GM23338 (cell line): ENCODE measurements at regions not wholly inside any gene's neighbourhood (a gene's known extent, or its start where the extent isn't known, plus 50 kb on each side); places are given as distances from the start of the nearest gene placed in this dataset.

ENCODE experiments used
- ATAC-seq: fragments of 200-7000 bp; cut with Tn5 transposase; 3 replicates; pipeline ENCODE4 v1.9.1; 2020
- DNase-seq: peaks from one replicate; pipeline ENCODE4 v3.0.0-alpha.2; 2015; ENCODE audit warnings: low spot score
- H2AFZ ChIP-seq: fragments of 200-600 bp; sonication (generic); 2 replicates; pipeline ENCODE4 v1.8.0; 2016; ENCODE audit warnings: antibody characterized with exemption, mild to moderate bottlenecking, moderate library complexity
- H3F3A ChIP-seq: fragments of 200-600 bp; sonication (generic); replicated peaks from 2 replicates; pipeline ENCODE4 v1.8.0; 2017; ENCODE audit warnings: antibody characterized with exemption, mixed run types, low read depth
- H3K27ac ChIP-seq: fragments of 200-600 bp; sonication (generic); 2 replicates; pipeline ENCODE4 v1.6.1; 2016; ENCODE audit warnings: low read depth
- H3K27me3 ChIP-seq: fragments of 200-600 bp; sonication (generic); 2 replicates; pipeline ENCODE4 v1.8.0; 2016; ENCODE audit warnings: mild to moderate bottlenecking, mixed run types, moderate library complexity; ENCODE audit not compliant: insufficient read depth
- H3K36me3 ChIP-seq: fragments of 200-600 bp; sonication (generic); 2 replicates; pipeline ENCODE4 v1.8.0; 2016; ENCODE audit warnings: mild to moderate bottlenecking; ENCODE audit not compliant: insufficient read depth
- H3K4me1 ChIP-seq: fragments of 200-600 bp; sonication (generic); 2 replicates; pipeline ENCODE4 v1.8.0; 2016; ENCODE audit warnings: mild to moderate bottlenecking, moderate library complexity; ENCODE audit not compliant: insufficient read depth
- H3K4me2 ChIP-seq: fragments of 200-600 bp; sonication (generic); 2 replicates; pipeline ENCODE4 v1.7.1; 2017; ENCODE audit warnings: mixed run types
- H3K4me3 ChIP-seq: fragments of 200-600 bp; sonication (generic); 2 replicates; pipeline ENCODE4 v1.6.1; 2016; ENCODE audit warnings: mixed run types
- H3K79me2 ChIP-seq: fragments of 200-600 bp; sonication (generic); replicated peaks from 2 replicates; pipeline ENCODE4 v1.8.0; 2017; ENCODE audit warnings: mild to moderate bottlenecking; ENCODE audit not compliant: insufficient read depth
- H3K9me2 ChIP-seq: fragments of 200-600 bp; sonication (generic); 2 replicates; pipeline ENCODE4 v1.8.0; 2017; ENCODE audit not compliant: insufficient read depth
- H4K20me1 ChIP-seq: fragments of 200-600 bp; sonication (generic); replicated peaks from 2 replicates; pipeline ENCODE4 v1.8.0; 2017; ENCODE audit warnings: mild to moderate bottlenecking; ENCODE audit not compliant: insufficient read depth
- H3K27ac Mint-ChIP-seq: 2 replicates; pipeline ENCODE4 v1.8.0; 2020; ENCODE audit warnings: inconsistent platforms, mild to moderate bottlenecking, moderate library complexity, mixed read lengths
- H3K27me3 Mint-ChIP-seq: 3 replicates; pipeline ENCODE4 v1.8.0; 2022; ENCODE audit warnings: low read depth, mild to moderate bottlenecking, moderate library complexity, mixed read lengths, inconsistent platforms; ENCODE audit not compliant: insufficient read depth, poor library complexity
- H3K36me3 Mint-ChIP-seq: 3 replicates; pipeline ENCODE4 v1.8.0; 2021; ENCODE audit warnings: low read depth, mild to moderate bottlenecking, inconsistent platforms, moderate library complexity, mixed read lengths
- H3K4me1 Mint-ChIP-seq: 3 replicates; pipeline ENCODE4 v1.8.0; 2020; ENCODE audit warnings: mild to moderate bottlenecking, inconsistent platforms, mixed read lengths
- H3K4me3 Mint-ChIP-seq: 3 replicates; pipeline ENCODE4 v1.8.0; 2021; ENCODE audit warnings: moderate library complexity, mild to moderate bottlenecking, inconsistent platforms, mixed read lengths
- H3K9me3 Mint-ChIP-seq: 3 replicates; pipeline ENCODE4 v1.8.0; 2020; ENCODE audit warnings: moderate library complexity, mild to moderate bottlenecking, inconsistent platforms, mixed read lengths
- CREB1 ChIP-seq: fragments of 250-450 bp; sonication (Bioruptor Pico); IDR thresholded peaks from 2 replicates; pipeline ENCODE4 v1.5.0; 2020; ENCODE audit warnings: low read depth, mild to moderate bottlenecking, moderate library complexity
- EZH2phosphoT487 ChIP-seq: fragments of 200-600 bp; sonication (generic); IDR thresholded peaks from one replicate; pipeline ENCODE4 v1.8.1; 2018; ENCODE audit warnings: antibody characterized with exemption; ENCODE audit not compliant: unreplicated experiment
- JUNB ChIP-seq: IDR thresholded peaks from one replicate; pipeline ENCODE4 v1.6.1; 2016; ENCODE audit warnings: antibody characterized with exemption; ENCODE audit not compliant: unreplicated experiment
- NANOG ChIP-seq: IDR thresholded peaks from 2 replicates; pipeline ENCODE4 v1.6.1; 2016; ENCODE audit warnings: antibody characterized with exemption, borderline replicate concordance
- POLR2AphosphoS5 ChIP-seq: IDR thresholded peaks from 2 replicates; pipeline ENCODE4 v1.6.1; 2016; ENCODE audit warnings: antibody characterized with exemption, low read depth
- STAT1 ChIP-seq: IDR thresholded peaks from one replicate; pipeline ENCODE4 v1.6.1; 2016; ENCODE audit warnings: antibody characterized with exemption; ENCODE audit not compliant: unreplicated experiment
- ZNF331 ChIP-seq: fragments of 250-450 bp; sonication (Bioruptor Pico); IDR thresholded peaks from 2 replicates; pipeline ENCODE4 v1.5.0; 2020; ENCODE audit warnings: low read depth, mild to moderate bottlenecking, moderate library complexity
- TF ChIP-seq, protein P1 (sequence below), 2 experiments: fragments of 200-600 bp in 1 of 2; sonication (generic) in 1 of 2; conservative IDR thresholded peaks; 2 replicates each; pipeline versions ENCODE4 v1.5.1 to v1.6.1; 2016 to 2017; ENCODE audit warnings: antibody characterized with exemption in 2 of 2, low read depth in 2 of 2, mild to moderate bottlenecking in 2 of 2, moderate library complexity in 1 of 2
- TF ChIP-seq, protein P2 (sequence below): fragments of 250-450 bp; sonication (Bioruptor Pico); IDR thresholded peaks from 2 replicates; pipeline ENCODE4 v1.5.0; 2020; ENCODE audit warnings: mild to moderate bottlenecking, moderate library complexity
- TF ChIP-seq, protein P3 (sequence below): IDR thresholded peaks from one replicate; pipeline ENCODE4 v1.6.1; 2018; ENCODE audit warnings: antibody characterized with exemption; ENCODE audit not compliant: unreplicated experiment

DNA sequence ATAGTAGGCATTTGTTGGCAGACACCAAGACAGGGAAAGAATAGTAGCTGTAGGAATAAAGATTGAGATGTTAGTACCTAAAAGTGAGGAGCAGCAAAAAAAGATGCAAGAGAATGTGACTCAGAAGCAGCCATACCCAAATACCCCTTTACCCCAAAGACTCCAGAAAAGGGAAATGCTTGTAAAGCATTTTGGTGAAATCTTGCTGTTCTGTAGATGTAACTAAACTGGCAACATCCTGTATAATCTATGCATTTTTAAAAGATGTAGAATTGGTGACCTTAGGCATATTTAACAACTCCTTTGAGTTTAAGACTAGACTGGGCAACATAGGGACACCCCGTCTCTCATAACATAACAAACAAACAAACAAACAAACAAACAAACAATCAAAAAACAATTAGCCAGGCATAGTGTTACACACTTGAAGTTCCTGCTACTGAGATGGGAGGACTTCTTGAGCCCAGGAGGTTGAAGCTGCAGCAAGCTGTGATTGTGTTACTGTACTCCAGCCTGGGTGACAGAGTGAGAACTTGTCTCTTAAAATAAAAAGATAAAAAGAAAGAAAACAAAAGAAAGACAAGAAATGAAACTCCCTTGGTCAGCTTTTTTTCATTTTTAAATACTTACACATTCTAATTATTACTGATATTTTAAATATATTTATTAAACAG is 361.5 kb upstream of the KCNH8 start:
- ATAC-seq (no peak), DNase-seq (no peak)
- Mint-ChIP-seq H3K9me3 (no peaks in the 10 kb centered on the region; the same call in 2 of the 3 replicates), H3K27me3 (peaks cover 4% of the 10 kb centered on the region), H3K4me3 (no peak overlapping the region), H3K4me1 (no peaks in the 10 kb centered on the region), H3K27ac (no peak overlapping the region), H3K36me3 (no peaks in the 10 kb centered on the region)
- Histone ChIP-seq H3K4me2 (no peak overlapping the region), H3K4me1 (no peaks in the 10 kb centered on the region), H3F3A (no peaks in the 10 kb centered on the region), H3K27ac (no peak overlapping the region), H2AFZ (no peak overlapping the region), H4K20me1 (no peaks in the 10 kb centered on the region), H3K36me3 (no peaks in the 10 kb centered on the region), H3K9me2 (0 out of 2 replicates have a peak, but pooled peaks cover 6% of the 10 kb centered on the region), H3K4me3 (no peak overlapping the region), H3K79me2 (no peaks in the 10 kb centered on the region), H3K27me3 (no peaks in the 10 kb centered on the region)
- TF ChIP-seq, protein P1, sequence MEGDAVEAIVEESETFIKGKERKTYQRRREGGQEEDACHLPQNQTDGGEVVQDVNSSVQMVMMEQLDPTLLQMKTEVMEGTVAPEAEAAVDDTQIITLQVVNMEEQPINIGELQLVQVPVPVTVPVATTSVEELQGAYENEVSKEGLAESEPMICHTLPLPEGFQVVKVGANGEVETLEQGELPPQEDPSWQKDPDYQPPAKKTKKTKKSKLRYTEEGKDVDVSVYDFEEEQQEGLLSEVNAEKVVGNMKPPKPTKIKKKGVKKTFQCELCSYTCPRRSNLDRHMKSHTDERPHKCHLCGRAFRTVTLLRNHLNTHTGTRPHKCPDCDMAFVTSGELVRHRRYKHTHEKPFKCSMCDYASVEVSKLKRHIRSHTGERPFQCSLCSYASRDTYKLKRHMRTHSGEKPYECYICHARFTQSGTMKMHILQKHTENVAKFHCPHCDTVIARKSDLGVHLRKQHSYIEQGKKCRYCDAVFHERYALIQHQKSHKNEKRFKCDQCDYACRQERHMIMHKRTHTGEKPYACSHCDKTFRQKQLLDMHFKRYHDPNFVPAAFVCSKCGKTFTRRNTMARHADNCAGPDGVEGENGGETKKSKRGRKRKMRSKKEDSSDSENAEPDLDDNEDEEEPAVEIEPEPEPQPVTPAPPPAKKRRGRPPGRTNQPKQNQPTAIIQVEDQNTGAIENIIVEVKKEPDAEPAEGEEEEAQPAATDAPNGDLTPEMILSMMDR (conservative IDR thresholded peaks at IDR 0.05; ENCODE audit: low read depth in 2 of 2), result no peak
- TF ChIP-seq, protein P2, sequence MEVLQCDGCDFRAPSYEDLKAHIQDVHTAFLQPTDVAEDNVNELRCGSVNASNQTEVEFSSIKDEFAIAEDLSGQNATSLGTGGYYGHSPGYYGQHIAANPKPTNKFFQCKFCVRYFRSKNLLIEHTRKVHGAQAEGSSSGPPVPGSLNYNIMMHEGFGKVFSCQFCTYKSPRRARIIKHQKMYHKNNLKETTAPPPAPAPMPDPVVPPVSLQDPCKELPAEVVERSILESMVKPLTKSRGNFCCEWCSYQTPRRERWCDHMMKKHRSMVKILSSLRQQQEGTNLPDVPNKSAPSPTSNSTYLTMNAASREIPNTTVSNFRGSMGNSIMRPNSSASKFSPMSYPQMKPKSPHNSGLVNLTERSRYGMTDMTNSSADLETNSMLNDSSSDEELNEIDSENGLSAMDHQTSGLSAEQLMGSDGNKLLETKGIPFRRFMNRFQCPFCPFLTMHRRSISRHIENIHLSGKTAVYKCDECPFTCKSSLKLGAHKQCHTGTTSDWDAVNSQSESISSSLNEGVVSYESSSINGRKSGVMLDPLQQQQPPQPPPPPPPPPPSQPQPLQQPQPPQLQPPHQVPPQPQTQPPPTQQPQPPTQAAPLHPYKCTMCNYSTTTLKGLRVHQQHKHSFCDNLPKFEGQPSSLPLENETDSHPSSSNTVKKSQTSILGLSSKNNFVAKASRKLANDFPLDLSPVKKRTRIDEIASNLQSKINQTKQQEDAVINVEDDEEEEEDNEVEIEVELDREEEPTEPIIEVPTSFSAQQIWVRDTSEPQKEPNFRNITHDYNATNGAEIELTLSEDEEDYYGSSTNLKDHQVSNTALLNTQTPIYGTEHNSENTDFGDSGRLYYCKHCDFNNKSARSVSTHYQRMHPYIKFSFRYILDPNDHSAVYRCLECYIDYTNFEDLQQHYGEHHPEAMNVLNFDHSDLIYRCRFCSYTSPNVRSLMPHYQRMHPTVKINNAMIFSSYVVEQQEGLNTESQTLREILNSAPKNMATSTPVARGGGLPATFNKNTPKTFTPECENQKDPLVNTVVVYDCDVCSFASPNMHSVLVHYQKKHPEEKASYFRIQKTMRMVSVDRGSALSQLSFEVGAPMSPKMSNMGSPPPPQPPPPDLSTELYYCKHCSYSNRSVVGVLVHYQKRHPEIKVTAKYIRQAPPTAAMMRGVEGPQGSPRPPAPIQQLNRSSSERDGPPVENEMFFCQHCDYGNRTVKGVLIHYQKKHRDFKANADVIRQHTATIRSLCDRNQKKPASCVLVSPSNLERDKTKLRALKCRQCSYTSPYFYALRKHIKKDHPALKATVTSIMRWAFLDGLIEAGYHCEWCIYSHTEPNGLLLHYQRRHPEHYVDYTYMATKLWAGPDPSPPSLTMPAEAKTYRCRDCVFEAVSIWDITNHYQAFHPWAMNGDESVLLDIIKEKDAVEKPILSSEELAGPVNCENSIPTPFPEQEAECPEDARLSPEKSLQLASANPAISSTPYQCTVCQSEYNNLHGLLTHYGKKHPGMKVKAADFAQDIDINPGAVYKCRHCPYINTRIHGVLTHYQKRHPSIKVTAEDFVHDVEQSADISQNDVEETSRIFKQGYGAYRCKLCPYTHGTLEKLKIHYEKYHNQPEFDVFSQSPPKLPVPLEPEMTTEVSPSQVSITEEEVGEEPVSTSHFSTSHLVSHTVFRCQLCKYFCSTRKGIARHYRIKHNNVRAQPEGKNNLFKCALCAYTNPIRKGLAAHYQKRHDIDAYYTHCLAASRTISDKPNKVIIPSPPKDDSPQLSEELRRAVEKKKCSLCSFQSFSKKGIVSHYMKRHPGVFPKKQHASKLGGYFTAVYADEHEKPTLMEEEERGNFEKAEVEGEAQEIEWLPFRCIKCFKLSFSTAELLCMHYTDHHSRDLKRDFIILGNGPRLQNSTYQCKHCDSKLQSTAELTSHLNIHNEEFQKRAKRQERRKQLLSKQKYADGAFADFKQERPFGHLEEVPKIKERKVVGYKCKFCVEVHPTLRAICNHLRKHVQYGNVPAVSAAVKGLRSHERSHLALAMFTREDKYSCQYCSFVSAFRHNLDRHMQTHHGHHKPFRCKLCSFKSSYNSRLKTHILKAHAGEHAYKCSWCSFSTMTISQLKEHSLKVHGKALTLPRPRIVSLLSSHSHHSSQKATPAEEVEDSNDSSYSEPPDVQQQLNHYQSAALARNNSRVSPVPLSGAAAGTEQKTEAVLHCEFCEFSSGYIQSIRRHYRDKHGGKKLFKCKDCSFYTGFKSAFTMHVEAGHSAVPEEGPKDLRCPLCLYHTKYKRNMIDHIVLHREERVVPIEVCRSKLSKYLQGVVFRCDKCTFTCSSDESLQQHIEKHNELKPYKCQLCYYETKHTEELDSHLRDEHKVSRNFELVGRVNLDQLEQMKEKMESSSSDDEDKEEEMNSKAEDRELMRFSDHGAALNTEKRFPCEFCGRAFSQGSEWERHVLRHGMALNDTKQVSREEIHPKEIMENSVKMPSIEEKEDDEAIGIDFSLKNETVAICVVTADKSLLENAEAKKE (CRISPR knock-in tag), result no peak
- TF ChIP-seq POLR2AphosphoS5, result no peak
- no peak for TF ChIP-seq STAT1
- no peak for TF ChIP-seq EZH2phosphoT487
- TF ChIP-seq JUNB, result no peak
- no peak for TF ChIP-seq CREB1 (CRISPR knock-in tag)
- no peak for TF ChIP-seq NANOG
- TF ChIP-seq, protein P3, sequence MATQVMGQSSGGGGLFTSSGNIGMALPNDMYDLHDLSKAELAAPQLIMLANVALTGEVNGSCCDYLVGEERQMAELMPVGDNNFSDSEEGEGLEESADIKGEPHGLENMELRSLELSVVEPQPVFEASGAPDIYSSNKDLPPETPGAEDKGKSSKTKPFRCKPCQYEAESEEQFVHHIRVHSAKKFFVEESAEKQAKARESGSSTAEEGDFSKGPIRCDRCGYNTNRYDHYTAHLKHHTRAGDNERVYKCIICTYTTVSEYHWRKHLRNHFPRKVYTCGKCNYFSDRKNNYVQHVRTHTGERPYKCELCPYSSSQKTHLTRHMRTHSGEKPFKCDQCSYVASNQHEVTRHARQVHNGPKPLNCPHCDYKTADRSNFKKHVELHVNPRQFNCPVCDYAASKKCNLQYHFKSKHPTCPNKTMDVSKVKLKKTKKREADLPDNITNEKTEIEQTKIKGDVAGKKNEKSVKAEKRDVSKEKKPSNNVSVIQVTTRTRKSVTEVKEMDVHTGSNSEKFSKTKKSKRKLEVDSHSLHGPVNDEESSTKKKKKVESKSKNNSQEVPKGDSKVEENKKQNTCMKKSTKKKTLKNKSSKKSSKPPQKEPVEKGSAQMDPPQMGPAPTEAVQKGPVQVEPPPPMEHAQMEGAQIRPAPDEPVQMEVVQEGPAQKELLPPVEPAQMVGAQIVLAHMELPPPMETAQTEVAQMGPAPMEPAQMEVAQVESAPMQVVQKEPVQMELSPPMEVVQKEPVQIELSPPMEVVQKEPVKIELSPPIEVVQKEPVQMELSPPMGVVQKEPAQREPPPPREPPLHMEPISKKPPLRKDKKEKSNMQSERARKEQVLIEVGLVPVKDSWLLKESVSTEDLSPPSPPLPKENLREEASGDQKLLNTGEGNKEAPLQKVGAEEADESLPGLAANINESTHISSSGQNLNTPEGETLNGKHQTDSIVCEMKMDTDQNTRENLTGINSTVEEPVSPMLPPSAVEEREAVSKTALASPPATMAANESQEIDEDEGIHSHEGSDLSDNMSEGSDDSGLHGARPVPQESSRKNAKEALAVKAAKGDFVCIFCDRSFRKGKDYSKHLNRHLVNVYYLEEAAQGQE, result no peak
- no peak for TF ChIP-seq ZNF331
